ENCODE measurements at regions not wholly inside any gene's neighbourhood (a gene's known extent, or its start where the extent isn't known, plus 50 kb on each side); places are given as distances from the start of the nearest gene placed in this dataset.
A peak's percentile ranks its signal among the peaks of the same experiment; 100 is the strongest.
"Not testable (repeated sequence)": the region's sequence is repeated elsewhere in the genome, so short reads cannot be mapped to it uniquely, and the experiment has no call there.

DNA sequence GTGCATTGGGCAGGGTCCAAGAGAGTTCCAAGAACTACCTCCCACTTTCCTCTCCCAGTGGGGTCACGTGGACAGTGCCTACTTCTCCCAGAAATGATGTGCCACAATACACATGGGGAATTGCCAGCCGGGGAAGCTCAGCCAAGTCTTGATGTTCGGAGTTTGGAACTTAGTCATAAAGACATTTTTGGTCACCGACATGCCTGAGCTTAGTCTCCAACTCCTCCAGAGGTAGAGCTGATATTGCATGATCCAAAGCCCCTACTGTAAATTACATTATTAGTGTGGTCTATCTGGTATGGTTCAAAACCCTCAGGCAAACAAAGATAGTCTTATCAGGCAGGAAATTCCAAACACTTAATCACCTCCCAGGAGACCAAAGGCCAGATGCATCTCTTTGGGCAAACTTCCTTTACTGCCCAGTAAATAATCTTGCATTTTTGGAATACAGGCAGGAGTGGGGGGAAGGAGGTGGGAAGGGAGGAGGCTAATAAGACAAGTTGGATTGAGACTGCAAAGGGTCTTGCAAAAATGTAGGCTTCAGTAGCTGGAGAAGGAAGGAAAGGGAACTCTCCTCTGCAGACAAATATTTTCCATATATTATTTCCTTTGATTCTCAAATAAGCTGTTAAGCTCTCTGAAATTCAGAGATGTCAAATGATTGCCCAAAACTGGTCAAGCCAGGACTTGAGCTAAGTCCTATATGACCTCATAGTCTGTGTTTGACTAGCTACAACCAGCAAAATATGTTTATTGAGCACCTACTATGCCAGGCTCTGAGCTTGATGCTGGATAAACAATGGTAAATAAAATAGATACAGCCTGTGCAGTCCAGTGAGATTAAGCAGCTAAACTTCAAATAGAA lies 99.4 kb downstream of the DRD1 start:
- no peak for FAIRE-seq

DNA sequence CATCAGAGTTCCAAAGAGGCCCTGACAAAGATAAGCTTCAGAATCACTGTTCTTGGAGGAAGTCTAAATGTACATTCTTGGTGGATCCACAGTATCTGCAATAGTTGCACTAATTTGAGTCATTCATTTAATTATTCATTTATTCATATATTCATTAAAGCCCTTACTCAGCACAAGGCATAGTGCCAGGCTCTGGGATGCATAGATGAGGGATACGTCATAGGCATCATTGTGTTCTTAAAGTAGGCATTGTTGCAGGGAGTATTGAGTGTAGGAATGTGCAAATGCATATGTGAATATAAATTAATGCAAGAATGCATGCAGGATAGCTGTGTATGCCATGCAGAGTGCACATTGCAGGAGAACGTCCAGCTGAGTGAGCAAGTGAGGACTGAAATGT lies 100.7 kb downstream of the DRD1 start:
- no peak for FAIRE-seq

DNA sequence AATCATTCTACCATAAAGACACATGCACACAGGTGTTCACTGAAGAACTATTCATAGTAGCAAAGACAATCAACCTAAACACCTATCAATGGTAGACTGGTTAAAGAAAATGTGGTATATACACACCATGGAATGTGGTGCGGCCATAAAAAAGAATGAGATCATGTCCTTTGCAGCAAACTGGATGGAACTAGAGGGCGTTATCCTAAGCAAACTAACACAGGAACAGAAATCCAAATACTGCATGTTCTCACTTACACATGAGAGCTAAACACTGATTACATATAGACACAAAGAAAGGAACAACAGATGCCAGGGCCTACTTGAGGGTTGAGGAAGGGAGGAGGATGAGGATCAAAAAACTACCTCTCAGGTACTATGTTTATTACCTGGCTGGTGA lies 103.8 kb downstream of the DRD1 start:
- no peak for FAIRE-seq

DNA sequence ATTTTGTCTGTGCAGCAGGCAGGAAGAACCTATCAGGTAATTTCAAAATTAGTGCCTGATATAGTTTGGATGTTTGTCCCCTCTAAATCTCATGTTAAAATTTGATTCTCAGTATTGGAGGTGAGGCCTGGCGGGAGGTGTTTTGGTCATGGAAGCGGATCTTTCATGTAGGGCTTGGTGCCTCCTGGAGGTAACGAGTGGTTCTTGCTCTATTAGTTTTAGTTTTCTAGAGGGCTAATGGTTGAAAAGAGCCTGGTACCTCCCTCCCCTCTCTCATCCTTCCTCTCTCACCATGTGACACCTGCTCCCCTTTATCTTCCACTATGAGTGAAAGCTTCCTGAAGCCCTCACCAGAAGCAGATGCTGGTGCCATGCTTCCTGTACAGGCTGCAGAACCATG lies 106.3 kb downstream of the DRD1 start:
- FAIRE-seq = no peak

DNA sequence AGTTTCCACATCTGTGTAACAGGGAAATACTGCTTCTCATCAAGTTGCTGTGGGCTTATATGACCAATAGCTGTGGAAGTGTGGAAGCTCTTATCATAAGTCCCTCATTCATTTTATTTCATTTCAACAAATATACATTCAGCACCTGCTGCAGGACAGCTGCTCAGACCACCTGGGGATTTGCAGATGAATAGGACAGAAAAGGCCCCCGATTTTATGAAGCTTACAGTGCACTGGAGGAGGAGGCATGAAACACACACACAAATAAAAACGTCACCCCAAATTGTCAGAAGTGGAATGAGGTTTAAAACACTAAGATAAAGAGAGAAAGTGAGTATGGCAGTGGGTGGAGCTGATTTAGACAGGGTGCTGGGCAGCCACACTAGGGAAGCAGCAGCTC lies 107.2 kb downstream of the DRD1 start:
- no peak for FAIRE-seq

DNA sequence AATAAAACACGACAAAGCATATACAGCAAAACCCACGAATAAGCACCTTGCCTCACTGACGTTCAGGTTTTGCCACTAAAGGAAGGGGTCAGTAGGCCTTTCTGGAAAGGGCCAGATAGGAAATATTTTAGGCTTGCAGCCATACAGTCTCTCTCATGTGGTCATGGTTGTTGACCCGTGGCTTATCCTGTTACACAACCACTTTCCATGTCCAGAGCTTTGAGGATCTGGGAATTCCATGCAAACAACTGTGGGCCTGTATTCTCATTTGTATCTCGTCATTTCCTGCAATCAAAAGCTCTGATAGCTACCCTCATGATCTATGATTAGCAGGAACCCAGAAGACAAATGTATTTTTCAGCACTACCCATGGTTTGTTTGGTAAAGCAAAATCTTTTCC lies 108.3 kb downstream of the DRD1 start:
- no peak for FAIRE-seq

DNA sequence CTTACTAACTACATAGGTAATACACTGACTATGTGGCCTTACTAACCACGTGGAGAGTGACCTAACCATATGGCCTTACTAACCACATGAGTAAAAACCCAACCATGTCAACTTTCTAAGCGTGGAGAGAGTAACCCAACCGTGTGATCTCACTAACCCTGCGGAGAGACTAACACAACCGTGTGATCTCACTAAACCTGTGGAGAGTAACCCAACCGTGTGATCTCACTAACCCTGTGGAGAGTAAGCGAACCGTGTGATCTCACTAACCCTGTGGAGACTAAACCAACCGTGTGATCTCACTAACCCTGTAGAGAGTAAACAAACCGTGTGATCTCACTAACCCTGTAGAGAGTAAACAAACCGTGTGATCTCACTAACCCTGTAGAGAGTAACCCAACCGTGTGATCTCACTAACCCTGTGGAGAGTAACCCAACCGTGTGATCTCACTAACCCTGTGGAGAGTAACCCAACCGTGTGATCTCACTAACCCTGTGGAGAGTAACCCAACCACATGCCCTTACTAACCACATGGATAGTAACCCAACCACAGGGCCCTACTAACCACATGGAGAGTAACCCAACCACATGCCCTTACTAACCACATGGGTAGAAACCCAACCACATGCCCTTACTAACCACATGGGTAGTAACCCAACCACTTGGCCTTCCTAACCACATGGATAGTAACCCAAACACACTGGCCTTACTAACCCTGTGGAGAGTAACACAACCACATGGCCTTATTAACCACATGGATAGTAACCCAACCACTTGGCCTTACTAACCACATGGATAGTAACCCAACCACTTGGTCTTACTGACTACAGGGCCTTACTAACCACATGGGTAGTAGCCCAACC lies 112.6 kb downstream of the DRD1 start:
- FAIRE-seq = not testable (repeated sequence)

DNA sequence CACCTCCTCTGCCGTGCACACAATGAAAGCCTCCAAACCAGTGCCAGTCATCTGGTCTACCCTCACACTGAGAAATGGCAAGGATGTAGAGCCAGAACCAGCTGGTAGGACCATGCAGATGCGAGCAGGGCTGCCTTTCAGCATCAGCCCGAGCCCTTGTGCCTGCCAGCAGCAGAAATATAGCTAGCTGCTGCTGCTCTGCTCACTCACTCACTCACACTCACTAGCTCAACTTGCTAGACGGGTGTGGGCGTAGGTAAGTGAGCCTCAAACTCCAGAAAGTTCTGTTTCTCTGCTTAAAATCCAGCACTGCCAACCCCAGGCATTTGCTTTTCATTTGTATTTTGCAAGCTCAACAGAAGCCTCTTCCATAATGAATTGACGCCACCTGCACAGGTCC lies 114.0 kb downstream of the DRD1 start:
- FAIRE-seq = no peak

DNA sequence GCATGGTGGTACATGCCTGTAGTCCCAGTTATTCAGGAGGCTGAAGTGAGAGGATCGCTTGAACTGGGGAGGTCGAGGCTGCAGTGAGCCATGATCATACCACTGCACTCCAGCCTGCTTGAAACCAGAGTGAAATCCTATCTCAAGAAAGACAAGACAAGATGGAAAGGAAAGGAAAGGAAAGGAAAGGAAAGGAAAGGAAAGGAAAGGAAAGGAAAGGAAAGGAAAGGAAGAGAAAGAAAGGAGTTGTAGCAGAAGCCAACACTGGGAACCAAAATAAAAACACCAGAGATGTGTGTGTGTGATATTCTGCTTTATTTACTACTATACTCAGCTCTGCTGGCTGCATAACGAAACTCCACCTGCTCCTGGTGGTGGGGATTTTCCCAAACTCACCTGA lies 115.3 kb downstream of the DRD1 start:
- FAIRE-seq = no peak

DNA sequence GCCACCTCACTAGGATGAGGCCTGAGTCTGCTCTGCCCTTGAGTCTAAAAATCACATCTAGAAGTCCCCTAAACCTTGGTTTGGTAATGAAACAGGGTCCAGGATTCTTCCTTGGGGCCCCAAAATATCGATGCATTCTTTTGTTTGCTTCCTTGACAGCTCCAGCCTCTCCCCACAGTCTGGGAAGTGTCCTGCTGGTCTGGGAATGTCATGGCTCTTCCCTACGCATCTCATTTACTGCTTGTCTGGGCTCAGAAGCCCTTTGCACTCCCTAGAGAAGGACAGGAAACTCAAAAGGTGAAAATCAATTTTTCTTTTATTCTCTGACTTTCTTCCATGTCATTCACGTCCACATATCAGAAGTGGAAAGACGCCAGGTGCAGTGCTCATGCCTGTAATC lies 115.8 kb downstream of the DRD1 start:
- no peak for FAIRE-seq

DNA sequence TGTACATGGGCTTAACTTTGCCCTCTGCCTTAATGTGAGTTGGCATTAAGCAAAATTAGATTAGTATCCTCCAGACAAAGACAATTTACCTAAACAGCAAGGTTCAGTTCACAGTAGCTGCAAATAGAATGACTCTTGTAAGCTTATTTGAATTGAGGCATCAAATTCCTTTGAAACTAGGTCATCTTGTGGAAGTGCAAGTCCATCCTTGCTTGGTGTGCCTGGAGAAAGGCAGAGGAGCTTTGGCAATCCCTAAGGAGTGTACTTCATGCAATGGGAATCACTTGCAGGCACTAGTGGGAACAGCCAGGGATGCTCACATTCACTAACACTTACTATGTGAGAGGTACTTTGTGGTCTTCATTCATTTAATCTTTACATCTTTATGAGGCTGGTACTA lies 118.3 kb downstream of the DRD1 start:
- FAIRE-seq = no peak

DNA sequence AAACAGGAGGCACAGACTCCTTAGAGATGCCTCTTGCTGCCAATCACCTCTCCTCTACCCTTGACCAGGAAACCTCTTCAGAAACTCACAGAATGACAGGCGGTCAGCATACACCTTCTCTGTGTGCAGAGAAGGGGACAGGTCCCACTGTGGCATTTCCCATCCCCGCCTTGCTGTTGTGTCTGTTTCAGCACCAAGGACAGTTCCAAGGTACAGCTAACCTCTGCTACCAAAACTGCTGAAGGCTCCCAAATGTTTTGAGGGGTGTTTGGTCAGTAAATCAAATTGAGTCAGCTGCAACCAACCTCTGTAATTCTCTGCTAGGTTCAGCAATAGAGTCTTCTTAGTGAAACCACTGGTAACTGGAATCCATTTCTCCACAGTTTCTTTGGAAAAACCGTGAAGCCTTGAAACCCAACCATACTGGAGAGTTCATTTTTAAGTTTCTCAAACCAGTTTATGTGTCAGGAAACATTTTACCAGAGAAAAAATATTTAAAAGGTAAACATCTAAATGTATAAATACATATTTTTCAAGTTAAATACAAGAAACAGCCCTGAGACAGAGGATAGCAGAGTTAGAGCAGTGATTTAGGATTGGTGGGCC lies 122.0 kb downstream of the DRD1 start:
- FAIRE-seq = no peak

DNA sequence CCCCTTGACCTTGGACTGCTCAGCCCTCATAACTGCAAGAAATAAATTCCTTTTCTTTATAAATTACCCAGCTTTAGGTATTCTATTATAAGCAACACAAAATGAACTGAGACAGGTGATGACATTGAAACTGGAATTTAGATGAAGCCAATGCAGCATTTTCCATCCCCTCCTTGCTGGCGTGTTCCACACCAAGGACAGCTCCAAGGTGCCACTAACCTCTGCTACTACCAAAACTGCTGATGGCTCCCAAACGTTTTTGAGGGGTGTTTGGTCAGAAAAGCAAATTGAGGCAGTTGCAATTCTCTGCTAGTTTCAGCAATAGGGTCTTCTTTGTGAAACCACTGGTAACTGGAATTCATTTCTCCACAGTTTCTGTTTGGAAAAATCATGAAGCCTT lies 124.8 kb downstream of the DRD1 start:
- FAIRE-seq = no peak

DNA sequence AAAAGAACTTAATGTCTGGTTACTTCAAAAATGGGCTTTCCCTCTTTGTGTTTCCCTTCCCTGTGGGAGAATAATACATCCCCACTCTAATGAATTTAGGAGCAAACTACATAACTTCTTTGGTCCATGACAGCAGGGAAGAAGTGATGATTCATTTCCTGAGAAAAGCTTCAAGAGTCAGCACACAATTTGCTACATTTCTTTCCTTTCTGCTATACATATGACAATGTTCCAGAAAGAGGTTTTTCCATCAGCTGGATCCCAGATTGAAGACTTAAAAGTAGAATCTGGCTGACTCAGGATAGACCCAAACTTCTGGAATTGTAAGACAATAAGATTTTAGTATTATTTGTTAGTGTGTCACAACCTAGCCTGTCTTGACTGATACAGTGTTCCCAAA lies 126.1 kb downstream of the DRD1 start:
- no peak for FAIRE-seq

DNA sequence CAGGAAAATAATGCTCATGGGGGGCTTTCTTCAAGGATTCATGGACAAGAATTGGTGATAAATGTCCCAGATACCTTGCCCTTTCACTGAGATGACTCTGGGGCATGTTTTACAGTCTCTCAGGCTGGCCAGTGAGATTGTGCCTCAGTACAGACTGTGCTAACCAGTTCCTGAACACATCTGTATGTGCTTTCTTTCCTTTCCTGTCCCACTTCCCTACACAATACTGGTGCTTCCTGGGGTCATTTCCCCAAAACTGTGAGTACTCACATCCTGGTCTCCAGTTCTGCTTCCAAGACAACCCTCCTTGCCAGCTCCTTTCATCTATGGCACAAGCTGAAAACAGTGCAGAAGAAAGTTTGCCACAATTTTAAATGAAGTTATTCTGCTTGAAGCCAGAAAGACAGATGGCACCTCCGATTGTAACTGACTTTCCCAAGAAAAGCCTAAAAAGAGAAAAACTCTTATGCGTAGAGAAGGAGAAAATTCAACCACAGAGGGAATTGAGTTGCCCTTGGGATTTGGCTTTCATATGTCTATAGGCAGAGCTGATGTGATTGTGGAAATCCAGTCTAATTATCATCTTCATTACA lies 134.7 kb downstream of the DRD1 start:
- no peak for FAIRE-seq

DNA sequence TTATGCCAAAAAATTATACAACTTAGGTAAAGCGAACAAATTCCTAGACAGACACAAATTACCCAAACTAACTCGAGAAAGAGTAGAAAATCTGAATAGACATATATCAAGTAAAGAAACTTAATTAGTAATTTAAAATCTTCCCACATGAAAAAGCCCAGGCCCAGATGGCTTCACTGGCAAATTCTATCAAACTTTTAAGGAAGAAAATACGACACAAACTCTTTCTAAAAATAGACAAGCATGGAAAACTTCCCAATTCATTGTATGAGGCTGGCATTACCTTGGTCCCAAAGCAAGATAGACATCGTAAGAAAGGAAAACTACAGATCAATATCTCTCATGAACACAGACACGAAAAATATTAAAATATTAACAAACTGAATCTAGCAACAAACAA lies 135.3 kb downstream of the DRD1 start:
- no peak for FAIRE-seq

DNA sequence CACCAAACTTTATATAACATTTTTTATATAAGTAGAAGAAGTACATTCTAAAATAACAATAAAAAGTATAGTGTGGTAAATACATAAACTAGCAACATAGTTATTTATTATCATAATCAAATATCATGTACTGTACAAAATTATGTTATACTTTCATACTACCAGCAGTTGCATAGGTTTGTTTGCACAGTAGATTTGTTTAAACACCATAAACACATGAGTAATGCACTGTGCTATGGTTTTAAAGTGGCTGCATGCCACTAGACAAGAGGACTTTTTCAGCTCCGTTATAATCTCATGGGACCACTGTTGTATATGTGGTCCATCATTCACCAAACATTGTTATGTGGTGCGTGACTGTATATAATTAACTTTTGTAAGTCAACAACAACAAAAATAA lies 137.6 kb downstream of the DRD1 start:
- FAIRE-seq = peak; percentile 65

DNA sequence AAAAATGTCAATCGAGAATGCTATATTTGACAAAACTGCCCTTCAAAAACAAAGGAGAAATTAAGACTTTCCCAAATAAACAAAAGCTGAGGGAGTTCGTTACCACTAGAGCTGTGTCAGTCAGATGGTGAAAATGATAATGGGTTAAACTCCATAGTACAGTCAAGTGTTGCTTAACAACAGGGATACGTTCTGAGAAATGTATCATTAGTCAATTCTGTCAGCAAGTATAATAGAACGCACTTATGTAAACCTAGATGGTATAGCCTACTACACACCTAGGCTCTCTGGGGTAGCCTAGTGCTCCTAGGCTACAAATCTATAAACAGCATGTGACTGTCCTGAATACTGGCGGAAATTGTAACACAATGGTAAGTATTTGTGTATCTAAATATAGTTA lies 138.7 kb downstream of the DRD1 start:
- FAIRE-seq = no peak

DNA sequence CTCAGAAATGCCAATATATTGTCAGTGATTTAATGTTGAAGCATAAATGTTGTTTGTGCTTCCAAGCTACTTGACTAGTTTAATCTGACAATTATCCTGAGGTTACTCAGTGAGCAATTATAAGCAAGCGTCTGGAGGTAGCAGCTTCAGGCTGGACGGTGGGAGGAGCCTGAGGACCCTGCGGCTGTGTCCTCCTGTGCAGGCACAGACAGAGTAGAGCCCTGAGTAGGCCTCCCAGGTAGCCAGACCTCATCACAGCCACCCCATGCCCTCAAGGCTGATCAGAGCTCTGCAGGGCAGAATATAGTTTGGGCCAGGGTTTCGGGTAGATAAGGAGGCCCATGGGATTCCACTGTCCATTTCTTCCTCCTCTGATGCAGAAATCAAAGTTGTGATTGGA lies 153.6 kb downstream of the DRD1 start:
- no peak for FAIRE-seq

DNA sequence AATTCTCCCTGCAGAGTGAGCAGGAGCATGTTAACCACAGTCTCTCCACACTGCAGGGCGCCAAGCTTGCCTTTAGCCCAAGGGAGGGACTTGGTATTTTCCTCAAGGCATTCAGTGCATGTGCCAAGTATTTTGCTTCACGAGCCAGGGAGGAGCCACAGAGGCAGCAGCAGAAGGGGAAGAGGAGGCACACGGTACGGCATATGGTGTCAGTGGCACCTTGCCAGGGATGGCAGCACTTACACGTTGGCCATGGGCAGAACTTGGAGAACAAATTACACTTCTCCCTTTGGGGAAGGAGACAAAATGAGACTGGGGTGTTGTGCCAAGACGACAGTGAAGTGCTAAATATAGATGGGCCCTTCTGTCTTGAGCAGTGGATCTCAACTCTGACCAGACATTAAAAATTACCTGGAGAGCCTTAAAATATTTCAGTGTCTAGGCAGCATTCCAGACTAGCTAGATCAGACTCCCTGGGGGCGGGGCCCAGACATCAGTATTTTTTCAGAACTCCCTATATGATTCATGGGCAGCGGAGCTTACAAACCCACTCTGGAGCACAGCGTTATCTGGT lies 155.8 kb downstream of the DRD1 start:
- no peak for FAIRE-seq

DNA sequence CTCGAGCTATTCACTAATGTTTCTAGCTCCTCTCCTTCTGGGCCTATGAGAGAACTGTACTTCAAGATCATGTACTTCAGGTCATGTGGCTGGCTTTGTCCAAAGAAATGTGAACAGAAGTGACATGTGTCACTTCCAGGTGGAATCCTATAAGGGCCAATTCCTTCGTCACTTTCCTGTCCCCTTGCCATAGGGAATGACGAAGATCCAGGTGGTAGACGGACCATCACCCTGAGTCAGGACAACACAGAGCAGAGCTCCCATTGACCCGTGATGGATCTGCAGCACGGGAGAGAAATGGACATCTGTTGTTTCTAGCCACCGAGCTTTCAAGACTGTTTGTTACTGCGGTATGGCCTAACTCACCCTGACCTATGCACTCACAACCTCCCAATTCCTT lies 157.0 kb downstream of the DRD1 start:
- FAIRE-seq = no peak

DNA sequence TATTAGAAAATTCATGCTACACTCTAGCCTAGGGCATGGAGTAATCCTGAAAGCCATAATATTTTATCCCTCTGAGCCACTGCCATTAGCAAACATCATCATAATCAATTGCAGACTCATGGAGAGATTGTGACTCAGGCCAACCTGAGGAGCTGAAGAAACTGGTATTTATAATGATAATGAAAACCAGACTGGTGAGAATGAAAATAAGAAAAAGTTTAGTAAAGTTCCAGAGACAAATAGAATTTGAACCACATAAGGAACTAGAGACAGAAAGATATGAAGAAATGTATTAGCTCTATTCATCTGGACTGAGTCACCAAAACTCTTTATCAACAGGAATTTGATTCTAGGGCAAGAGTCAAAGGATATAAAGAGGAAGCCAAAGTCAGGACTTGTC lies 158.7 kb downstream of the DRD1 start:
- no peak for FAIRE-seq

DNA sequence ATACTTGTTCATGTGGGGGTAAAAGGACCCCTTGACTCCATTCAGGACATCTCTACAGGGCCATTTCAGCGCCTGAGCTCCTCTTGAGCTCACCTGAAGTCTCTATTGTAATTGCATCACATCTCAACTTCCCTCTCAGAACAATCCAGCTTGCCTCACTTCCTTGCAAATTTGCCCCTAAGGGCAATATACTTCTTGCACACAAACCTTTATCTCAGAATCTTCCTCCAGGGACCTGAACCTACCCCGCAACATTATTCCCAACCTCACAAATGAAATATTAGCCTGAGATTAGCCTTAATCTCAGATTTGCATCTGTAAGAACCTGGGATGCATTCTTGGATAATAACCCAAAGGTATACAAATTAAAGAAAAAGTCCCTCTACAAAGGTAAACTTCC lies 159.2 kb downstream of the DRD1 start:
- FAIRE-seq = no peak

Measured in colon (tissue), 2 donors.